ENCODE measurements at regions not wholly inside any gene's neighbourhood (a gene's known extent, or its start where the extent isn't known, plus 50 kb on each side); places are given as distances from the start of the nearest gene placed in this dataset.

GRCh38 chr20:7269452-7269851 lies 502.0 kb downstream of the BMP2 start:
- ChIA-PET CTCF (no interaction called here), POLR2A (no interaction called here)
- no peak for DNase-seq (ENCODE audit: low read depth, low spot score)
- TF ChIP-seq, protein P1, sequence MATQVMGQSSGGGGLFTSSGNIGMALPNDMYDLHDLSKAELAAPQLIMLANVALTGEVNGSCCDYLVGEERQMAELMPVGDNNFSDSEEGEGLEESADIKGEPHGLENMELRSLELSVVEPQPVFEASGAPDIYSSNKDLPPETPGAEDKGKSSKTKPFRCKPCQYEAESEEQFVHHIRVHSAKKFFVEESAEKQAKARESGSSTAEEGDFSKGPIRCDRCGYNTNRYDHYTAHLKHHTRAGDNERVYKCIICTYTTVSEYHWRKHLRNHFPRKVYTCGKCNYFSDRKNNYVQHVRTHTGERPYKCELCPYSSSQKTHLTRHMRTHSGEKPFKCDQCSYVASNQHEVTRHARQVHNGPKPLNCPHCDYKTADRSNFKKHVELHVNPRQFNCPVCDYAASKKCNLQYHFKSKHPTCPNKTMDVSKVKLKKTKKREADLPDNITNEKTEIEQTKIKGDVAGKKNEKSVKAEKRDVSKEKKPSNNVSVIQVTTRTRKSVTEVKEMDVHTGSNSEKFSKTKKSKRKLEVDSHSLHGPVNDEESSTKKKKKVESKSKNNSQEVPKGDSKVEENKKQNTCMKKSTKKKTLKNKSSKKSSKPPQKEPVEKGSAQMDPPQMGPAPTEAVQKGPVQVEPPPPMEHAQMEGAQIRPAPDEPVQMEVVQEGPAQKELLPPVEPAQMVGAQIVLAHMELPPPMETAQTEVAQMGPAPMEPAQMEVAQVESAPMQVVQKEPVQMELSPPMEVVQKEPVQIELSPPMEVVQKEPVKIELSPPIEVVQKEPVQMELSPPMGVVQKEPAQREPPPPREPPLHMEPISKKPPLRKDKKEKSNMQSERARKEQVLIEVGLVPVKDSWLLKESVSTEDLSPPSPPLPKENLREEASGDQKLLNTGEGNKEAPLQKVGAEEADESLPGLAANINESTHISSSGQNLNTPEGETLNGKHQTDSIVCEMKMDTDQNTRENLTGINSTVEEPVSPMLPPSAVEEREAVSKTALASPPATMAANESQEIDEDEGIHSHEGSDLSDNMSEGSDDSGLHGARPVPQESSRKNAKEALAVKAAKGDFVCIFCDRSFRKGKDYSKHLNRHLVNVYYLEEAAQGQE (IDR thresholded peaks at IDR 0.05; ENCODE audit: insufficient read depth in 1 of 2, low read depth in 2 of 2, low read length in 1 of 2), result no peak
- no peak for TF ChIP-seq SIN3A (IDR thresholded peaks at IDR 0.05; ENCODE audit: borderline replicate concordance, insufficient read depth, low read depth, low read length)
- TF ChIP-seq, protein P2, sequence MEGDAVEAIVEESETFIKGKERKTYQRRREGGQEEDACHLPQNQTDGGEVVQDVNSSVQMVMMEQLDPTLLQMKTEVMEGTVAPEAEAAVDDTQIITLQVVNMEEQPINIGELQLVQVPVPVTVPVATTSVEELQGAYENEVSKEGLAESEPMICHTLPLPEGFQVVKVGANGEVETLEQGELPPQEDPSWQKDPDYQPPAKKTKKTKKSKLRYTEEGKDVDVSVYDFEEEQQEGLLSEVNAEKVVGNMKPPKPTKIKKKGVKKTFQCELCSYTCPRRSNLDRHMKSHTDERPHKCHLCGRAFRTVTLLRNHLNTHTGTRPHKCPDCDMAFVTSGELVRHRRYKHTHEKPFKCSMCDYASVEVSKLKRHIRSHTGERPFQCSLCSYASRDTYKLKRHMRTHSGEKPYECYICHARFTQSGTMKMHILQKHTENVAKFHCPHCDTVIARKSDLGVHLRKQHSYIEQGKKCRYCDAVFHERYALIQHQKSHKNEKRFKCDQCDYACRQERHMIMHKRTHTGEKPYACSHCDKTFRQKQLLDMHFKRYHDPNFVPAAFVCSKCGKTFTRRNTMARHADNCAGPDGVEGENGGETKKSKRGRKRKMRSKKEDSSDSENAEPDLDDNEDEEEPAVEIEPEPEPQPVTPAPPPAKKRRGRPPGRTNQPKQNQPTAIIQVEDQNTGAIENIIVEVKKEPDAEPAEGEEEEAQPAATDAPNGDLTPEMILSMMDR (IDR thresholded peaks at IDR 0.05), result no peak
- no peak for TF ChIP-seq TCF7L2 (IDR thresholded peaks at IDR 0.05; ENCODE audit: low read depth, low read length)
- TF ChIP-seq POLR2AphosphoS5 (IDR thresholded peaks at IDR 0.05; ENCODE audit: low read depth, low read length), result no peak
- Histone ChIP-seq H3K27ac (ENCODE audit: low read length) (no peak overlapping the region), H3K9me3 (ENCODE audit: control insufficient read depth, insufficient read depth, low read depth, low read length) (no peaks in the 10 kb centered on the region), H3K27me3 (ENCODE audit: control insufficient read depth, insufficient read depth, low read length) (no peaks in the 10 kb centered on the region), H3K4me3 (ENCODE audit: low read depth in 2 of 2, low read length in 2 of 2) (no peak overlapping the region), H3K36me3 (ENCODE audit: control insufficient read depth, insufficient read depth, low read length) (no peaks in the 10 kb centered on the region), H3K4me1 (ENCODE audit: control insufficient read depth, insufficient read depth, low read length) (no peaks in the 10 kb centered on the region)
- ATAC-seq, result no peak
- in situ Hi-C loops (cut with HindIII; ENCODE audit: low pct_unique_long_range_greater_than_20kb, low sequenced_read_pairs) (no loop called here), intact Hi-C loops (cut with micrococcal nuclease; ENCODE audit: unreplicated experiment) (no loop called here)
- BruUV-seq (replicated peaks), result no TSS peak

GRCh38 chr20:7272512-7272911 lies 505.0 kb downstream of the BMP2 start:
- Histone ChIP-seq H3K4me3 (ENCODE audit: low read depth in 2 of 2, low read length in 2 of 2) (no peak overlapping the region), H3K36me3 (ENCODE audit: control insufficient read depth, insufficient read depth, low read length) (no peaks in the 10 kb centered on the region), H3K27me3 (ENCODE audit: control insufficient read depth, insufficient read depth, low read length) (no peaks in the 10 kb centered on the region), H3K4me1 (ENCODE audit: control insufficient read depth, insufficient read depth, low read length) (no peaks in the 10 kb centered on the region), H3K27ac (ENCODE audit: low read length) (no peak overlapping the region), H3K9me3 (ENCODE audit: control insufficient read depth, insufficient read depth, low read depth, low read length) (0 out of 2 replicates have a peak, but pooled peaks cover 2% of the 10 kb centered on the region)
- ChIA-PET POLR2A (no interaction called here), CTCF (no interaction called here)
- in situ Hi-C loops (cut with HindIII; ENCODE audit: low pct_unique_long_range_greater_than_20kb, low sequenced_read_pairs) (no loop called here), intact Hi-C loops (cut with micrococcal nuclease; ENCODE audit: unreplicated experiment) (no loop called here)
- DNase-seq (ENCODE audit: low read depth, low spot score) (no peak), ATAC-seq (no peak)
- BruUV-seq (replicated peaks), result no TSS peak
- TF ChIP-seq, protein P2 (IDR thresholded peaks at IDR 0.05), result peak; percentile 11; the same call in 1 of the 2 replicates
- no peak for TF ChIP-seq TCF7L2 (IDR thresholded peaks at IDR 0.05; ENCODE audit: low read depth, low read length)
- TF ChIP-seq, protein P1 (IDR thresholded peaks at IDR 0.05; ENCODE audit: insufficient read depth in 1 of 2, low read depth in 2 of 2, low read length in 1 of 2), result no peak
- no peak for TF ChIP-seq POLR2AphosphoS5 (IDR thresholded peaks at IDR 0.05; ENCODE audit: low read depth, low read length)
- TF ChIP-seq SIN3A (IDR thresholded peaks at IDR 0.05; ENCODE audit: borderline replicate concordance, insufficient read depth, low read depth, low read length), result no peak

Measured in Panc1 (cell line).